Epidermal melanocyte (primary cell): ENCODE measurements at regions not wholly inside any gene's neighbourhood (a gene's known extent, or its start where the extent isn't known, plus 50 kb on each side); places are given as distances from the start of the nearest gene placed in this dataset.

Source experiments
- DNase-seq: peaks from one replicate; pipeline ENCODE4 v3.0.0; 2011; ENCODE audit warnings: low spot score; ENCODE audit not compliant: insufficient read length

- no peak for DNase-seq
Observed at GRCh38 chr2:60104514-60105505, 448.6 kb downstream of the BCL11A start.

- DNase-seq = no peak
Observed at GRCh38 chr2:60100034-60100433, 453.4 kb downstream of the BCL11A start.

GRCh38 chr2:60098996-60099395, 454.5 kb downstream of the BCL11A start:
- no peak for DNase-seq

- no peak for DNase-seq
Observed at GRCh38 chr2:60097298-60097697, 456.2 kb downstream of the BCL11A start.

GRCh38 chr2:60096556-60096955, 456.9 kb downstream of the BCL11A start:
- DNase-seq = no peak

- DNase-seq = no peak
Observed at GRCh38 chr2:60095903-60096302, 457.6 kb downstream of the BCL11A start.

- no peak for DNase-seq
Observed at GRCh38 chr2:60095202-60095815, 458.1 kb downstream of the BCL11A start.

- DNase-seq = no peak
Observed at GRCh38 chr2:60094450-60094929, 459.0 kb downstream of the BCL11A start.

- DNase-seq = no peak
Observed at GRCh38 chr2:60092781-60093180, 460.7 kb downstream of the BCL11A start.

- DNase-seq = no peak
Observed at GRCh38 chr2:60091894-60092293, 461.6 kb downstream of the BCL11A start.

- DNase-seq = no peak
Observed at GRCh38 chr2:60091266-60091665, 462.2 kb downstream of the BCL11A start.

- no peak for DNase-seq
Observed at GRCh38 chr2:60079562-60079961, 473.9 kb downstream of the BCL11A start.

GRCh38 chr2:60075048-60075447, 478.4 kb downstream of the BCL11A start:
- DNase-seq = no peak

GRCh38 chr2:60073201-60073600, 480.3 kb downstream of the BCL11A start:
- DNase-seq = no peak

- DNase-seq = no peak
Observed at GRCh38 chr2:60072609-60073008, 480.8 kb downstream of the BCL11A start.

- no peak for DNase-seq
Observed at GRCh38 chr2:60071490-60071831, 482.0 kb downstream of the BCL11A start.

- no peak for DNase-seq
Observed at GRCh38 chr2:60070736-60071489, 482.5 kb downstream of the BCL11A start.

GRCh38 chr2:60070196-60070595, 483.3 kb downstream of the BCL11A start:
- no peak for DNase-seq

- DNase-seq = no peak
Observed at GRCh38 chr2:60068755-60069154, 484.7 kb downstream of the BCL11A start.

- DNase-seq = no peak
Observed at GRCh38 chr2:60067006-60067405, 486.4 kb downstream of the BCL11A start.

GRCh38 chr2:60066096-60066839, 487.2 kb downstream of the BCL11A start:
- no peak for DNase-seq
